ENCODE measurements at regions not wholly inside any gene's neighbourhood (a gene's known extent, or its start where the extent isn't known, plus 50 kb on each side); places are given as distances from the start of the nearest gene placed in this dataset.
"Not testable (repeated sequence)": the region's sequence is repeated elsewhere in the genome, so short reads cannot be mapped to it uniquely, and the experiment has no call there.

GRCh38 chr3:86381247-86381646, 609.7 kb downstream of the VGLL3 start:
- no peak for TF ChIP-seq CTCF (conservative IDR thresholded peaks at IDR 0.05; ENCODE audit: low read depth, low read length)
- no peak overlapping the region for H2AFZ ChIP-seq (ENCODE audit: low read depth)

GRCh38 chr3:86379280-86379679, 611.7 kb downstream of the VGLL3 start:
- no peaks in the 10 kb centered on the region for H3K4me1 ChIP-seq (ENCODE audit: low read depth, poor library complexity, severe bottlenecking)
- H3K79me2 ChIP-seq (ENCODE audit: insufficient read depth, low read depth) = no peaks in the 10 kb centered on the region
- TF ChIP-seq CTCF (conservative IDR thresholded peaks at IDR 0.05; ENCODE audit: low read depth, low read length) = no peak
- no peak overlapping the region for H3K27ac ChIP-seq
- no peak overlapping the region for H3K4me2 ChIP-seq
- no peak overlapping the region for H3K4me3 ChIP-seq (IDR thresholded peaks at IDR 0.05; ENCODE audit: insufficient read depth, low read depth, low read length)
- no peaks in the 10 kb centered on the region for H4K20me1 ChIP-seq (ENCODE audit: insufficient read depth)
- H3K27me3 ChIP-seq (ENCODE audit: insufficient read depth, low read depth) = no peaks in the 10 kb centered on the region
- H2AFZ ChIP-seq (ENCODE audit: low read depth) = no peak overlapping the region
- no peak overlapping the region for H3K9ac ChIP-seq
- no peaks in the 10 kb centered on the region for H3K36me3 ChIP-seq (ENCODE audit: insufficient read depth)

More at GRCh38 chr3:86381247-86381646, 609.7 kb downstream of the VGLL3 start:
- no peaks in the 10 kb centered on the region for H3K4me1 ChIP-seq (ENCODE audit: low read depth, poor library complexity, severe bottlenecking)
- no peak overlapping the region for H3K4me2 ChIP-seq
- H3K36me3 ChIP-seq (ENCODE audit: insufficient read depth) = no peaks in the 10 kb centered on the region
- H4K20me1 ChIP-seq (ENCODE audit: insufficient read depth) = no peaks in the 10 kb centered on the region
- H3K9ac ChIP-seq = no peak overlapping the region
- H3K27me3 ChIP-seq (ENCODE audit: insufficient read depth, low read depth) = no peaks in the 10 kb centered on the region
- H3K27ac ChIP-seq = no peak overlapping the region
- H3K4me3 ChIP-seq (IDR thresholded peaks at IDR 0.05; ENCODE audit: insufficient read depth, low read depth, low read length) = no peak overlapping the region
- H3K79me2 ChIP-seq (ENCODE audit: insufficient read depth, low read depth) = no peaks in the 10 kb centered on the region

- H3K4me1 ChIP-seq (ENCODE audit: low read depth, poor library complexity, severe bottlenecking) = no peaks in the 10 kb centered on the region
- H3K36me3 ChIP-seq (ENCODE audit: insufficient read depth) = no peaks in the 10 kb centered on the region
- no peak overlapping the region for H3K27ac ChIP-seq
- H4K20me1 ChIP-seq (ENCODE audit: insufficient read depth) = no peaks in the 10 kb centered on the region
- no peak overlapping the region for H3K9ac ChIP-seq
- H3K79me2 ChIP-seq (ENCODE audit: insufficient read depth, low read depth) = no peaks in the 10 kb centered on the region
- H3K4me3 ChIP-seq (IDR thresholded peaks at IDR 0.05; ENCODE audit: insufficient read depth, low read depth, low read length) = no peak overlapping the region
- no peaks in the 10 kb centered on the region for H3K27me3 ChIP-seq (ENCODE audit: insufficient read depth, low read depth)
- TF ChIP-seq CTCF (conservative IDR thresholded peaks at IDR 0.05; ENCODE audit: low read depth, low read length) = no peak
- H2AFZ ChIP-seq (ENCODE audit: low read depth) = no peak overlapping the region
- no peak overlapping the region for H3K4me2 ChIP-seq
Observed at GRCh38 chr3:86378829-86379228, 612.1 kb downstream of the VGLL3 start.

- H3K79me2 ChIP-seq (ENCODE audit: insufficient read depth, low read depth); H4K20me1 ChIP-seq (ENCODE audit: insufficient read depth); H3K4me2 ChIP-seq; H3K4me3 ChIP-seq (IDR thresholded peaks at IDR 0.05; ENCODE audit: insufficient read depth, low read depth, low read length); H3K4me1 ChIP-seq (ENCODE audit: low read depth, poor library complexity, severe bottlenecking); H3K27me3 ChIP-seq (ENCODE audit: insufficient read depth, low read depth); H3K36me3 ChIP-seq (ENCODE audit: insufficient read depth); H3K9ac ChIP-seq; H3K27ac ChIP-seq; H2AFZ ChIP-seq (ENCODE audit: low read depth): not testable (repeated sequence)
Observed at GRCh38 chr3:86335566-86335965, 655.4 kb downstream of the VGLL3 start.

- TF ChIP-seq CTCF (conservative IDR thresholded peaks at IDR 0.05; ENCODE audit: low read depth, low read length) = no peak
- no peaks in the 10 kb centered on the region for H3K4me1 ChIP-seq (ENCODE audit: low read depth, poor library complexity, severe bottlenecking)
Observed at GRCh38 chr3:86333636-86334035, 657.3 kb downstream of the VGLL3 start.

More at GRCh38 chr3:86333636-86334035, 657.3 kb downstream of the VGLL3 start:
- Histone ChIP-seq H3K27me3 (ENCODE audit: insufficient read depth, low read depth) (no peaks in the 10 kb centered on the region), H3K27ac (no peak overlapping the region), H2AFZ (ENCODE audit: low read depth) (no peak overlapping the region), H4K20me1 (ENCODE audit: insufficient read depth) (no peaks in the 10 kb centered on the region), H3K36me3 (ENCODE audit: insufficient read depth) (no peaks in the 10 kb centered on the region), H3K4me3 (IDR thresholded peaks at IDR 0.05; ENCODE audit: insufficient read depth, low read depth, low read length) (no peak overlapping the region), H3K9ac (no peak overlapping the region), H3K4me2 (no peak overlapping the region), H3K79me2 (ENCODE audit: insufficient read depth, low read depth) (no peaks in the 10 kb centered on the region)

Data from KMS-11 (cell line).